NCI-H128 (cell line): ENCODE measurements at regions not wholly inside any gene's neighbourhood (a gene's known extent, or its start where the extent isn't known, plus 50 kb on each side); places are given as distances from the start of the nearest gene placed in this dataset.
"Not testable (repeated sequence)": the region's sequence is repeated elsewhere in the genome, so short reads cannot be mapped to it uniquely, and the experiment has no call there.

Experiments
- DNase-seq: peaks from one replicate; lab custom pipeline; 2025; ENCODE audit not compliant: unreplicated experiment; lab: John Stamatoyannopoulos, UW

- DNase-seq = no peak
These were observed 364.0 kb downstream of the CNTN6 start for GRCh38 chr3:1456781-1457311.

DNA sequence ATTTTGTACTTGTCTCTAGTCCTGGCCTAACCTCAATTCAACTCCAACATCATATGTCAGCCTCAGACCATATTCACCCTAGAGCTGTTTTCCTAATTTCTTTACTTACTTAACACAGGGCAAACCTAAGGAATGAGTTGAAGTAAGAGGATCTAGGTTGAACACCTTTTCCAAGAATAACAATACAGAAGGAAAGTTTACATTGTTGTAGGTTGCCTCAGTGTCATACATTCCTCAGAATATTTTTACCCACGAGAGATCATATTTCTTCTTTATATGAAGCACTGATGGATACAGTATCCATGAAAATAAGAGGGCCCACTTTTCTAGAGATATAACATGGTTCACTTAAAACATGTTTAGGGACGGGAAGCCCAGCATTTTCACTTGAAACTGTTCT lies 369.5 kb downstream of the CNTN6 start:
- no peak for DNase-seq

- DNase-seq = no peak
These were observed 370.1 kb downstream of the CNTN6 start for GRCh38 chr3:1462856-1463450.

DNA sequence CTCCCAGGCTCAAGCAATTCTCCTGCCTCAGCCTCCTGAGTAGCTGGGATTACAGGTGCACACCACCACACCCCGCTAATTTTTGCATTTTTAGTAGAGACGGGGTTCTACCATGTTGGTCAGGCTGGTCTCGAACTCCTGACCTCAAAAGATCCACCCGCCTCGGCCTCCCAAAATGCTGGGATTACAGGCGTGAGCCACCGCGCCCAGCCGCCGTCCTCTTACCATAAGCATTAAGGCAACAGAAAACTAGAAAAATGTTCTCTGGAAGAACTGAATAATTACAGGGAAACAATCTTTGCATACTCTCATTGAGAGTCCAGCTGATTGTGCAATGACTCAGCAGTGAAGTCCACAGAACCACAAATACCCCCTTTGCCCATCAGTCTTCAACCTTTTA lies 372.3 kb downstream of the CNTN6 start:
- DNase-seq = not testable (repeated sequence)

DNA sequence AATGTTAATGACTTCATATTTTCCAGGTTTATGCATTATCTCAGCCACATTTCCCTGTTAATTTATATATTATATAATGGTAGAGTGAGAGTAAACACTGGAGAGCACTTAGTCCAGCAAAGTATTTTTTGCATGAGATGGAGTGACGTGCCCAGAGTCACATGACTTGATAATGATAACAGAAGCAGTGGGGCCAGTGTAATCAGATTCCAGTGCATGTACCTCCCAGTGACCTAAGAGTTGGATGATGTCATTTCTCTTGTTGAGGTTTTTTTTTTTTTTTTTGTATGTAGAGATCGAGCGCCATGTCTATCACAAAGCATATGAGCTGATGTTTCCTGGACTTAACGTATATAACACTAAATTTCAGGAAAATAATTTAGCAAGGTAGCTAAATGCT lies 375.3 kb downstream of the CNTN6 start:
- no peak for DNase-seq

GRCh38 chr3:1469248-1469647 lies 376.4 kb downstream of the CNTN6 start:
- DNase-seq = no peak

GRCh38 chr3:1469687-1470086 lies 376.9 kb downstream of the CNTN6 start:
- DNase-seq = no peak

GRCh38 chr3:1477669-1478068 lies 384.8 kb downstream of the CNTN6 start:
- no peak for DNase-seq

GRCh38 chr3:1495466-1495865 lies 402.6 kb downstream of the CNTN6 start:
- DNase-seq = no peak

- DNase-seq = no peak
These were observed 406.9 kb downstream of the CNTN6 start for GRCh38 chr3:1499694-1500093.

DNA sequence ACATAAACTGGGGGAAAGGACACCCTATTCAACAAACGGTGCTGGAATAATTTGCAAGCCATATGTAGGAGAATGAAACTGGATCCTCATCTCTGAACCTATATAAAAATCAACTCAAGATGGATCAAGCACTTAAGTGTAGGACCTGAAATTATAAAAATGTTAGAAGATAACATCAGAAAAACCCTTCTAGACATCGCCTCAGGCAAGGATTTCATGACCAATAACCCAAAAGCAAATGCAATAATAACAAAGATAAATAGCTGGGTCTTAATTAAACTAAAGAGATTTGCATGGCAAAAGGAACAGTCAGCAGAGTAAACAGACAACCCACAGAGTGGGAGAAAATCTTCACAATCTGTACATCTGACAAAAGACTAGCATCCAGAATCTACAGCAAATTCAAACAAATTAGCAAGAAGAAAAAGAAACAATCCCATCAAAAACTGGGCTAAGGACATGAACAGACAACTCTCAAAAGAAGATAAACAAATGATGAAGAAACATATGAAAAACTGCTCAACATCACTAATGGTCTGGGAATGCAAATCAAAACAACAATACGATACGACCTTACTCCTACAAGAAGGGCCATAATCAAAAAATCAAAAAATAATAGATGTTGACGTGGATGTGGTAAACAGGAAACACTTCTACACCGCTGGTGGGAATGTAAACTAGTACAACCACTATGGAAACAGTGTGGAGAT lies 408.7 kb downstream of the CNTN6 start:
- DNase-seq = no peak

DNA sequence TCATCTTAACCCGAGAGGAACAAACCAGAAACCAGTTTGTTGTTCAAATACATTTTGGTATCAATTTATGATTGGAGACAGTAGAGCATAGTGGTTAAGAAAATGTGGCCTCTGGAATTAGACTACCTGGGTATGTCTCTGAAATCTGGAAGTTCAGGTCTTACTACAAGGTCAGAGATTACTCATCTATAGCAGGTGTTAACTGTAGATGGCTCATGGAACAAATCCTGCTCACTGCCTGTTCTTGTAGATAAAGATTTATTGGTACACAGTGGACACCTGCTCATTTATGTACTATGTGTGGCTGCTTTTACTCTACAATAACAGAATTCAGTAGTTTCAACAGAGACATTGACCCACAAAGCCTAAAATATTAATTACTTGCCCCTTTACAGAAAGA lies 413.3 kb downstream of the CNTN6 start:
- DNase-seq = no peak

GRCh38 chr3:1513662-1514061 lies 420.8 kb downstream of the CNTN6 start:
- no peak for DNase-seq

DNA sequence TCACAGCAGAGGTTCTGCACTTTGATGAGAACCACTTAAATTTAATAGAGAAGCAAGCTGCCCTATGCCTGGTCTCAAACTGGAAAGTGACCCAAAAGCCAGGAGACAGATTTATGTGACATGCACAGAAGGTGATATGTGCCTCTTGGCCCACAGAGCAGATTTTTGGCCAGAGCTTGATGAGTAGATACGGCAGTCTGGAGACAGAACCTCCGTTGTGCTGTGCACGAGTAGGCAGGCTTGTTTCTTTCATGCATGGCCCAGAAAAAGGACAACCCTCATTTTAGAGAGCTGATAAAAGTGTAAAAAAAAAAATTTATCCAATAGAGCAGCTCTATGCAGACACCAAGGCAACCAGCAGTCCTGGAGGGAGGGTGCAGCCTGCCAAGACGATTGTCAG lies 423.1 kb downstream of the CNTN6 start:
- DNase-seq = no peak

DNA sequence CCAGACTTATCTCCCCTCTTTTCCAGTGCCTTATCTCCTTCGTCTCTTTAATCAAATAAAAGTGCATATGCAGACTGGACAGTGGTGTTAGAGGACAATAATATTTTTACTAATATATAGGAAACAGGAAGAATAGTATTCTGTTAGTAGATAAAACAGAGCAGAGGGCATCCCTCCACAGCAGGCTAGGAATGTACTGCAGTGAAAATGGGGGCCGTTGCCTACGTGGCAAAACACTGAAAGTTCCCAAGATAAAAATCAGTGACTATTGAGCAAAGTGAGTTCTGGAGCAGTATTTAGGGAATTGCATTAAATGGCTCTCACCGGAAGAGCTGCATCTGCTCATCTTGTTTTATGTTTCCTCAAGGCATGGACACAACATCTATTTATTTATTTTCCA lies 435.0 kb downstream of the CNTN6 start:
- DNase-seq = no peak

- DNase-seq = no peak
These were observed 435.8 kb downstream of the CNTN6 start for GRCh38 chr3:1528621-1529020.

GRCh38 chr3:1529676-1530075 lies 436.9 kb downstream of the CNTN6 start:
- no peak for DNase-seq

- DNase-seq = no peak
These were observed 439.2 kb downstream of the CNTN6 start for GRCh38 chr3:1531981-1532380.

DNA sequence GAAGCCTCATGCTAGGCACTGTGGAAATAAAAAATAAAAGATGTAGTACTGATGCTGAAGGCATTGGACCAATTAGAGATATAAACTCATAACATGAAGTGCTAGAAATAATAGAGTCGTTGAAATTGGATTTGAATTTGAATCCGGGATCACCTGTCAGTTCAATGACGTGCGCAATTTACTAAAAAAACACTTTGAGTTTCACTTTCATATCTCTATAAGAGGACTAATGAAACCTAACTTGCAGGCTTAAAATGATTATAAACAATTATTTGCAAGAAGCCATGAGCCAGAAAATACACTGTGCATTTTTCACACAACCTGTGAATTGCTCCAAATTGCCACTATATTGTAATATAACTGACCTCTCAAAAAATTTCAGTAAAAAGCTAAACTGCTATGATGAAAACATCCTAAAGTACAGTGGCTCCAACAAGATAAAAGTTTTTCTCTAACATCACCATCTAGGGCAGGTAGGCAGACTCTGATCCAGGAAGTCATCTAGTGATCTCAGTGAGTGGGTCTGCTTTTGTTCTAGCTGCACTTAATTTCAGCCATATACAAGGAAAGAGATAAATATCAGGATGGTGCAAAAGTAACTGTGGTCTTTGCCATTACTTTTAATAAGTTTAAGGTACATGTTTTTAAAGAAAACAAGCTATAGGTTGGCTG lies 440.2 kb downstream of the CNTN6 start:
- DNase-seq = no peak

GRCh38 chr3:1533763-1534162 lies 440.9 kb downstream of the CNTN6 start:
- no peak for DNase-seq

DNA sequence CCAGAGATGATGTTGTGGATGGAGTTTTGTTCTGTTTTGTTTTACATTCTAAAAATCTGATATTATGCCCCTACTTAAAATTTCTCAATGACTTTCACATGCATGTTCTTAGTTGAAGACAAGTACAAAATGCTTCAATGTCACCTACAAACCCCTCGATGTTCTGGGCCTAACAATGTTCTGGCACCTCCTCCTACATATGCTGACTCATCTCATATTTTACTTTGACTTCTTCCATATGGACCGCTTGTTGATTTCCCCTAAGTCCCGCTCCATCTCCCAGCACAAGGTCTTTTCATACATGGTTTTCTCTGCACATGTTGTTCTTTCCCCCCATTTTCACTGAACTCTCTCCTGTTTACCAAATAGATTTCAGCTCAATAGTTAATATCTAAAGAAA lies 441.4 kb downstream of the CNTN6 start:
- no peak for DNase-seq

GRCh38 chr3:1535361-1535760 lies 442.5 kb downstream of the CNTN6 start:
- DNase-seq = no peak
